ENCODE measurements at regions not wholly inside any gene's neighbourhood (a gene's known extent, or its start where the extent isn't known, plus 50 kb on each side); places are given as distances from the start of the nearest gene placed in this dataset.

- ATAC-seq (no peak), DNase-seq (ENCODE audit: low read depth, low spot score) (no peak)
- H3K27me3 ChIP-seq (ENCODE audit: control insufficient read depth, insufficient read depth, low read length): no peaks in the 10 kb centered on the region
- no peak overlapping the region for H3K4me3 ChIP-seq (ENCODE audit: low read depth in 2 of 2, low read length in 2 of 2)
- H3K9me3 ChIP-seq (ENCODE audit: control insufficient read depth, insufficient read depth, low read depth, low read length): no peaks in the 10 kb centered on the region
- H3K4me1 ChIP-seq (ENCODE audit: control insufficient read depth, insufficient read depth, low read length): no peaks in the 10 kb centered on the region; the same call in 1 of the 2 replicates
- in situ Hi-C loops (cut with HindIII; ENCODE audit: low pct_unique_long_range_greater_than_20kb, low sequenced_read_pairs): no loop called here
- H3K36me3 ChIP-seq (ENCODE audit: control insufficient read depth, insufficient read depth, low read length): no peaks in the 10 kb centered on the region
- no peak overlapping the region for H3K27ac ChIP-seq (ENCODE audit: low read length)
- ChIA-PET CTCF (no interaction called here), POLR2A (no interaction called here)
- TF ChIP-seq SIN3A (IDR thresholded peaks at IDR 0.05; ENCODE audit: borderline replicate concordance, insufficient read depth, low read depth, low read length): no peak
- no TSS peak for BruUV-seq (replicated peaks)
- intact Hi-C loops (cut with micrococcal nuclease; ENCODE audit: unreplicated experiment): no loop called here
Measured at GRCh38 chr2:62291052-62291451, 95.1 kb downstream of the B3GNT2 start.

DNA sequence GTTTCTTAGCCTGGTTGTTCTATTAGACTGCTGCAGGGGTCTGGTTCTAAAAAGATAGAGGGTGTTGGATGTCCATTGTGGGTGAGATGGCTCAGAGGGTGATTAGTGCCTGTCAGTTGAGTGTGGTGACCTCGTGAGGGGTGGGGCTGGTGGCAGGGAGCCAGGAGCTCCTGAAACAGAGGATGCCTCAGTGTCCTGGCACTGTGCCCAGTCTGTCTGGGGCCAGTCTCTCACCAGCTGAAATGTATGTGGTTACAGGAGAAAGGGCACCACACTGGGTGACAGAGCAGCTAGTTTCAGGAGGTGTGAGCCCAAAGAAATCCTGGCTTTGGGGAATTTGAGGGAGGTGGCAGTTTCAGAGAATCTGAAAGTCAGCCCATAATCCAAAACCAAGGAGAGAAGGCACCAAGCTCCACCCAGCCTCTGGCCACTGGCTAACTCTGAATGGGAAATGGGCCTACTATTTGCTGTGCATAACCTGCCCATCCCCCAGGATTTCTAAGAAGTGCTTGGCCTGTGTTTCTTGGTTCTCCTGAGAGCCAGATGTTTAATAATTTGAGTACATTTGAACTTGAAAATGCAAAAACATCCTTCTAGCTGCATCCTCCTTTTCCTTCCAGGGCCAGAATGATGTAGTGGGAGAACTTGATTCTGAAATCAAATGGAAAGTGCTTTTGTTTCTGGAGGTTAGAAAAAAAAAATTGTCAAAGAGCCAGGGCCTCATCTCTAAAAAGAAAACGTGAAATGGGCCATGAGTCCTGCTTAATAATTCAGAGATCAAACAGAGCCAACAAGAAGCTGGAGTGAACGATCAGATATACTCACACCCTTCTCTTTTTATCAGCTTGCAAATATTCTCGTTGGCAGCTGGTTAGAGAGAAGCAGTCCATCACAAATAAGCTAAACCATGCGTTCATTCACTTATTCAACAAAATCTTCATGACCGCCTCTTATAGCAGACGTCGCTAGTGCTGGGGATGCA is 92.3 kb downstream of the B3GNT2 start:
- TF ChIP-seq CTCF (IDR thresholded peaks at IDR 0.05) (no peak), TCF7L2 (IDR thresholded peaks at IDR 0.05; ENCODE audit: low read depth, low read length) (no peak), SIN3A (IDR thresholded peaks at IDR 0.05; ENCODE audit: borderline replicate concordance, insufficient read depth, low read depth, low read length) (no peak), REST (IDR thresholded peaks at IDR 0.05; ENCODE audit: insufficient read depth in 1 of 2, low read depth in 2 of 2, low read length in 1 of 2) (no peak), POLR2AphosphoS5 (IDR thresholded peaks at IDR 0.05; ENCODE audit: low read depth, low read length) (no peak)
- peak; percentile 25 for DNase-seq (ENCODE audit: low read depth, low spot score)
- Histone ChIP-seq H3K9me3 (ENCODE audit: control insufficient read depth, insufficient read depth, low read depth, low read length) (no peaks in the 10 kb centered on the region), H3K4me1 (ENCODE audit: control insufficient read depth, insufficient read depth, low read length) (no peaks in the 10 kb centered on the region), H3K4me3 (ENCODE audit: low read depth in 2 of 2, low read length in 2 of 2) (no peak overlapping the region), H3K27me3 (ENCODE audit: control insufficient read depth, insufficient read depth, low read length) (no peaks in the 10 kb centered on the region), H3K27ac (ENCODE audit: low read length) (no peak overlapping the region), H3K36me3 (ENCODE audit: control insufficient read depth, insufficient read depth, low read length) (no peaks in the 10 kb centered on the region)
- in situ Hi-C loops (cut with HindIII; ENCODE audit: low pct_unique_long_range_greater_than_20kb, low sequenced_read_pairs) (no loop called here), intact Hi-C loops (cut with micrococcal nuclease; ENCODE audit: unreplicated experiment) (no loop called here)
- POLR2A ChIA-PET: no interaction called here
- BruUV-seq (replicated peaks): no TSS peak
- no peak for ATAC-seq
- CTCF ChIA-PET: no interaction called here

DNA sequence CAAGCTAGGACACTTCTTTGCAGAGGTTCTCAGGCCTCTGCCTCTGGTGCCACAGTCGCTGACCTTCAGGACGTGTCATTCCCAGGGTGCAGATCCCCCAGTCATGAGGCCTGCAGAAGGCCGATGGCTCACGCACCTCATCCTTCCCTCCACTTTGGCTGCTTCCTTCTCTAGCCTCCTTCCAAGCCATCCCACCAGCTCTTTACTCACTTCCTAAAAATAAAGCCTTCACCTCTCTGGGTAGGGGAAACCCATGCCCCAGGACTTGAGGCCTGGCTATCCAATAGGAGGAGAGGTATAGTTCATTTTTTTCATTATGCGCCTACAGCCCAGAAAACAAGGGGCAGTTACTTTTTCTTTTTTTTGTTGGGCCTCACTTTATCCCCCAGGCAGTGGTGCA is 91.4 kb downstream of the B3GNT2 start:
- H3K36me3 ChIP-seq (ENCODE audit: control insufficient read depth, insufficient read depth, low read length): no peaks in the 10 kb centered on the region
- in situ Hi-C loops (cut with HindIII; ENCODE audit: low pct_unique_long_range_greater_than_20kb, low sequenced_read_pairs): no loop called here
- ChIA-PET CTCF (no interaction called here), POLR2A (no interaction called here)
- H3K27ac ChIP-seq (ENCODE audit: low read length): no peak overlapping the region
- H3K27me3 ChIP-seq (ENCODE audit: control insufficient read depth, insufficient read depth, low read length): no peaks in the 10 kb centered on the region
- no peaks in the 10 kb centered on the region for H3K9me3 ChIP-seq (ENCODE audit: control insufficient read depth, insufficient read depth, low read depth, low read length)
- TF ChIP-seq SIN3A (IDR thresholded peaks at IDR 0.05; ENCODE audit: borderline replicate concordance, insufficient read depth, low read depth, low read length) (no peak), TCF7L2 (IDR thresholded peaks at IDR 0.05; ENCODE audit: low read depth, low read length) (no peak), POLR2AphosphoS5 (IDR thresholded peaks at IDR 0.05; ENCODE audit: low read depth, low read length) (no peak), REST (IDR thresholded peaks at IDR 0.05; ENCODE audit: insufficient read depth in 1 of 2, low read depth in 2 of 2, low read length in 1 of 2) (no peak), CTCF (IDR thresholded peaks at IDR 0.05) (no peak)
- ATAC-seq (no peak), DNase-seq (ENCODE audit: low read depth, low spot score) (no peak)
- intact Hi-C loops (cut with micrococcal nuclease; ENCODE audit: unreplicated experiment): no loop called here
- BruUV-seq (replicated peaks): no TSS peak
- H3K4me3 ChIP-seq (ENCODE audit: low read depth in 2 of 2, low read length in 2 of 2): no peak overlapping the region
- H3K4me1 ChIP-seq (ENCODE audit: control insufficient read depth, insufficient read depth, low read length): no peaks in the 10 kb centered on the region

All from Panc1 (cell line).